HL-60 (cell line): ENCODE measurements at regions not wholly inside any gene's neighbourhood (a gene's known extent, or its start where the extent isn't known, plus 50 kb on each side); places are given as distances from the start of the nearest gene placed in this dataset.

ENCODE experiments used
- DNase-seq, 2 experiments: peaks; one replicate each; pipeline ENCODE4 v3.0.0-alpha.2; 2010 to 2020; ENCODE audit warnings: low read depth in 1 of 2, low spot score in 1 of 2
- H3K27ac ChIP-seq: fragments of 250-450 bp; sonication (Bioruptor Pico); replicated peaks from 2 replicates; pipeline ENCODE4 v1.5.1; 2020; ENCODE audit warnings: mild to moderate bottlenecking, moderate library complexity
- H3K27me3 ChIP-seq: fragments of 250-450 bp; sonication (Bioruptor Pico); 2 replicates; pipeline ENCODE4 v1.5.1; 2021; ENCODE audit warnings: mild to moderate bottlenecking, moderate library complexity; ENCODE audit not compliant: insufficient read depth, poor library complexity, severe bottlenecking
- H3K4me3 ChIP-seq: replicated peaks from 2 replicates; pipeline ENCODE4 v1.5.1; 2011; ENCODE audit warnings: mild to moderate bottlenecking, control low read depth, low read length; ENCODE audit not compliant: insufficient read depth
- CTCF ChIP-seq: IDR thresholded peaks from one replicate; pipeline ENCODE4 v1.5.1; 2011; ENCODE audit warnings: low read length, control low read depth, inconsistent platforms; ENCODE audit not compliant: insufficient read depth
- GABPA ChIP-seq: IDR thresholded peaks from 2 replicates; pipeline ENCODE4 v1.6.1; 2012; ENCODE audit warnings: low read depth
- POLR2AphosphoS5 ChIP-seq: IDR thresholded peaks from 2 replicates; pipeline ENCODE4 v1.6.1; 2012; ENCODE audit warnings: low read depth
- SPI1 ChIP-seq: IDR thresholded peaks from 2 replicates; pipeline ENCODE4 v1.6.1; 2012; ENCODE audit warnings: low read depth, mild to moderate bottlenecking, borderline replicate concordance
- TF ChIP-seq, protein P1 (sequence below): IDR thresholded peaks from 2 replicates; pipeline ENCODE4 v1.6.1; 2012; ENCODE audit warnings: low read depth; ENCODE audit not compliant: insufficient replicate concordance

GRCh38 chr2:165017966-165018596 lies 62.8 kb upstream of the SLC38A11 start:
- Histone ChIP-seq H3K4me3 (no peak overlapping the region), H3K27ac (no peak overlapping the region), H3K27me3 (no peaks in the 10 kb centered on the region)
- DNase-seq = no peak
- TF ChIP-seq, protein P1, sequence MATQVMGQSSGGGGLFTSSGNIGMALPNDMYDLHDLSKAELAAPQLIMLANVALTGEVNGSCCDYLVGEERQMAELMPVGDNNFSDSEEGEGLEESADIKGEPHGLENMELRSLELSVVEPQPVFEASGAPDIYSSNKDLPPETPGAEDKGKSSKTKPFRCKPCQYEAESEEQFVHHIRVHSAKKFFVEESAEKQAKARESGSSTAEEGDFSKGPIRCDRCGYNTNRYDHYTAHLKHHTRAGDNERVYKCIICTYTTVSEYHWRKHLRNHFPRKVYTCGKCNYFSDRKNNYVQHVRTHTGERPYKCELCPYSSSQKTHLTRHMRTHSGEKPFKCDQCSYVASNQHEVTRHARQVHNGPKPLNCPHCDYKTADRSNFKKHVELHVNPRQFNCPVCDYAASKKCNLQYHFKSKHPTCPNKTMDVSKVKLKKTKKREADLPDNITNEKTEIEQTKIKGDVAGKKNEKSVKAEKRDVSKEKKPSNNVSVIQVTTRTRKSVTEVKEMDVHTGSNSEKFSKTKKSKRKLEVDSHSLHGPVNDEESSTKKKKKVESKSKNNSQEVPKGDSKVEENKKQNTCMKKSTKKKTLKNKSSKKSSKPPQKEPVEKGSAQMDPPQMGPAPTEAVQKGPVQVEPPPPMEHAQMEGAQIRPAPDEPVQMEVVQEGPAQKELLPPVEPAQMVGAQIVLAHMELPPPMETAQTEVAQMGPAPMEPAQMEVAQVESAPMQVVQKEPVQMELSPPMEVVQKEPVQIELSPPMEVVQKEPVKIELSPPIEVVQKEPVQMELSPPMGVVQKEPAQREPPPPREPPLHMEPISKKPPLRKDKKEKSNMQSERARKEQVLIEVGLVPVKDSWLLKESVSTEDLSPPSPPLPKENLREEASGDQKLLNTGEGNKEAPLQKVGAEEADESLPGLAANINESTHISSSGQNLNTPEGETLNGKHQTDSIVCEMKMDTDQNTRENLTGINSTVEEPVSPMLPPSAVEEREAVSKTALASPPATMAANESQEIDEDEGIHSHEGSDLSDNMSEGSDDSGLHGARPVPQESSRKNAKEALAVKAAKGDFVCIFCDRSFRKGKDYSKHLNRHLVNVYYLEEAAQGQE = no peak
- TF ChIP-seq POLR2AphosphoS5 (no peak), GABPA (no peak), CTCF (no peak), SPI1 (no peak)

- DNase-seq = peak in 1 of 2 experiments; percentile 4
- TF ChIP-seq POLR2AphosphoS5 (no peak), SPI1 (no peak), CTCF (peak; percentile 22), GABPA (no peak)
- TF ChIP-seq, protein P1 = no peak
- H3K27ac ChIP-seq = no peak overlapping the region
- no peaks in the 10 kb centered on the region for H3K27me3 ChIP-seq
- H3K4me3 ChIP-seq = no peak overlapping the region
Measured at GRCh38 chr2:165016772-165017411, 61.6 kb upstream of the SLC38A11 start.

GRCh38 chr2:165015052-165015642 lies 59.8 kb upstream of the SLC38A11 start:
- Histone ChIP-seq H3K4me3 (no peak overlapping the region), H3K27me3 (no peaks in the 10 kb centered on the region), H3K27ac (no peak overlapping the region)
- TF ChIP-seq CTCF = peak; percentile 88
- no peak for TF ChIP-seq GABPA
- TF ChIP-seq POLR2AphosphoS5 = no peak
- TF ChIP-seq, protein P1 = peak; percentile 82
- TF ChIP-seq SPI1 = no peak
- DNase-seq = peak; percentile 12 to 29
